ENCODE measurements at regions not wholly inside any gene's neighbourhood (a gene's known extent, or its start where the extent isn't known, plus 50 kb on each side); places are given as distances from the start of the nearest gene placed in this dataset.

- TF ChIP-seq CTCF (IDR thresholded peaks at IDR 0.05) (no peak), POLR2AphosphoS5 (IDR thresholded peaks at IDR 0.05) (no peak)
Observed at GRCh38 chr5:40172721-40173120, 507.0 kb upstream of the PTGER4 start.

All from transverse colon (tissue), 4 donors.